CD14-positive monocyte (primary cell): ENCODE measurements at regions not wholly inside any gene's neighbourhood (a gene's known extent, or its start where the extent isn't known, plus 50 kb on each side); places are given as distances from the start of the nearest gene placed in this dataset.

ENCODE experiments used
- DNase-seq, 3 donors: peaks; one replicate each; pipeline ENCODE4 v3.0.0-alpha.2; 2011 to 2022
- H2AFZ ChIP-seq: 2 replicates; pipeline ENCODE4 v1.6.0; 2012; ENCODE audit warnings: mild to moderate bottlenecking, low read depth, low read length, inconsistent platforms; ENCODE audit not compliant: insufficient read depth, poor library complexity, severe bottlenecking
- H3K27ac ChIP-seq, 2 donors: 1 replicate in 1 of 2; 2 replicates in 1 of 2; pipeline ENCODE4 v1.5.1; 2012 to 2013; ENCODE audit warnings: low read length in 2 of 2, control low read depth in 1 of 2, inconsistent platforms in 1 of 2, low read depth in 1 of 2, mild to moderate bottlenecking in 1 of 2
- H3K27me3 ChIP-seq, 2 donors: one replicate each; pipeline versions ENCODE4 v1.6.0 to v1.6.1; 2011 to 2013; ENCODE audit warnings: low read length in 2 of 2; ENCODE audit not compliant: control insufficient read depth in 2 of 2, insufficient read depth in 2 of 2
- H3K36me3 ChIP-seq, 2 donors: replicated peaks in 1 of 2; 1 replicate in 1 of 2; 2 replicates in 1 of 2; pipeline versions ENCODE4 v1.5.1 to v1.6.1; 2012 to 2013; ENCODE audit warnings: low read length in 2 of 2, control low read depth in 1 of 2, inconsistent platforms in 1 of 2, mild to moderate bottlenecking in 1 of 2; ENCODE audit not compliant: insufficient read depth in 2 of 2, control insufficient read depth in 1 of 2
- H3K4me1 ChIP-seq, 2 donors: 1 replicate in 1 of 2; 2 replicates in 1 of 2; pipeline versions ENCODE4 v1.5.1 to v1.6.1; 2012 to 2013; ENCODE audit warnings: low read length in 2 of 2, control low read depth in 1 of 2, inconsistent platforms in 1 of 2, mild to moderate bottlenecking in 1 of 2, moderate library complexity in 1 of 2; ENCODE audit not compliant: insufficient read depth in 2 of 2, control insufficient read depth in 1 of 2
- H3K4me2 ChIP-seq: replicated peaks from 2 replicates; pipeline ENCODE3; 2012; ENCODE audit warnings: low read length, moderate library complexity, mild to moderate bottlenecking; ENCODE audit not compliant: poor library complexity, severe bottlenecking; ENCODE audit errors: extremely low read depth
- H3K4me3 ChIP-seq, 3 experiments: fragments of 200-600 bp in 1 of 3; sonication (generic) in 1 of 3; replicated peaks in 1 of 3; 1 replicate in 2 of 3; 2 replicates in 1 of 3; pipeline ENCODE4 v1.5.1; 2011 to 2013; ENCODE audit warnings: low read length in 3 of 3, mild to moderate bottlenecking in 3 of 3, control low read depth in 2 of 3, low read depth in 2 of 3, inconsistent platforms in 1 of 3, moderate library complexity in 1 of 3
- H3K79me2 ChIP-seq: 2 replicates; pipeline ENCODE4 v1.6.0; 2012; ENCODE audit warnings: mild to moderate bottlenecking, control low read depth, inconsistent platforms, low read length, moderate library complexity; ENCODE audit not compliant: insufficient read depth
- H3K9ac ChIP-seq: 2 replicates; pipeline ENCODE4 v1.6.0; 2017; ENCODE audit warnings: low read length, mild to moderate bottlenecking; ENCODE audit not compliant: insufficient read depth, poor library complexity, severe bottlenecking
- H3K9me3 ChIP-seq, 2 donors: replicated peaks in 1 of 2; 1 replicate in 1 of 2; 2 replicates in 1 of 2; pipeline versions ENCODE4 v1.5.1 to v1.6.1; 2012 to 2013; ENCODE audit warnings: low read length in 2 of 2, control low read depth in 1 of 2; ENCODE audit not compliant: control insufficient read depth in 1 of 2, insufficient read depth in 1 of 2
- H4K20me1 ChIP-seq: 2 replicates; pipeline ENCODE4 v1.6.0; 2012; ENCODE audit warnings: mild to moderate bottlenecking, low read length, control low read depth, moderate library complexity; ENCODE audit not compliant: insufficient read depth
- H3K27ac Mint-ChIP-seq, 7 donors: one replicate each; pipeline ENCODE4 v1.8.0; 2020; ENCODE audit warnings: mild to moderate bottlenecking in 7 of 7, mixed read lengths in 7 of 7, moderate library complexity in 6 of 7, inconsistent platforms in 2 of 7
- H3K27me3 Mint-ChIP-seq, 3 donors: one replicate each; pipeline ENCODE4 v1.8.0; 2021 to 2022; ENCODE audit warnings: low read depth in 3 of 3, mild to moderate bottlenecking in 3 of 3, mixed read lengths in 3 of 3, moderate library complexity in 3 of 3, inconsistent platforms in 1 of 3
- H3K36me3 Mint-ChIP-seq, 2 donors: one replicate each; pipeline ENCODE4 v1.8.0; 2020; ENCODE audit warnings: mixed read lengths in 2 of 2, inconsistent platforms in 1 of 2, mild to moderate bottlenecking in 1 of 2
- H3K4me1 Mint-ChIP-seq: one replicate; pipeline ENCODE4 v1.8.0; 2020; ENCODE audit warnings: mild to moderate bottlenecking, mixed read lengths
- H3K4me3 Mint-ChIP-seq, 2 donors: one replicate each; pipeline ENCODE4 v1.8.0; 2020; ENCODE audit warnings: mild to moderate bottlenecking in 2 of 2, mixed read lengths in 2 of 2, moderate library complexity in 1 of 2
- H3K9me3 Mint-ChIP-seq, 7 donors: one replicate each; pipeline ENCODE4 v1.8.0; 2020 to 2022; ENCODE audit warnings: mixed read lengths in 7 of 7, mild to moderate bottlenecking in 6 of 7, moderate library complexity in 6 of 7, inconsistent platforms in 2 of 7
- CTCF ChIP-seq: fragments of 200-600 bp; IDR thresholded peaks from one replicate; pipeline ENCODE4 v1.8.0; 2022; ENCODE audit warnings: antibody characterized with exemption, mild to moderate bottlenecking
- WGBS: methylation state at CpG from one replicate; pipeline ENCODE4 v1.1.5; 2013; ENCODE audit warnings: missing lambda C conversion rate; ENCODE audit not compliant: insufficient coverage; 5-methylcytosine and 5-hydroxymethylcytosine counted together
- intact Hi-C, 2 donors: fragments of 100-400 bp; cut with micrococcal nuclease; formaldehyde crosslinking; loops; one replicate each; pipeline versions ENCODE4 v1.15.0 to v1.15.1; 2023

GRCh38 chr16:54808890-54809289 is 121.8 kb upstream of the IRX5 start:
- intact Hi-C loops, result no loop called here
- no peak overlapping the region for H3K4me2 ChIP-seq
- H3K4me1 ChIP-seq, result no peaks in the 10 kb centered on the region
- H3K27me3 ChIP-seq, result no peaks in the 10 kb centered on the region
- H3K27me3 Mint-ChIP-seq, result peaks cover 0 to 6% (median 2%) of the 10 kb centered on the region in 3 donors
- H3K79me2 ChIP-seq, result no peaks in the 10 kb centered on the region
- H3K36me3 ChIP-seq, result no peaks in the 10 kb centered on the region
- no peak overlapping the region for H3K9ac ChIP-seq
- H3K27ac ChIP-seq, result no peak overlapping the region
- no peak overlapping the region for H3K27ac Mint-ChIP-seq
- peaks cover 0 to 2% (median 0%) of the 10 kb centered on the region in 7 donors for H3K9me3 Mint-ChIP-seq
- no peaks in the 10 kb centered on the region for H3K4me1 Mint-ChIP-seq
- no peaks in the 10 kb centered on the region for H4K20me1 ChIP-seq
- no peak overlapping the region for H2AFZ ChIP-seq
- no peak for DNase-seq
- no peak overlapping the region for H3K4me3 Mint-ChIP-seq
- H3K36me3 Mint-ChIP-seq, result no peaks in the 10 kb centered on the region
- no peaks in the 10 kb centered on the region for H3K9me3 ChIP-seq
- no peak for TF ChIP-seq CTCF
- no peak overlapping the region for H3K4me3 ChIP-seq

DNA sequence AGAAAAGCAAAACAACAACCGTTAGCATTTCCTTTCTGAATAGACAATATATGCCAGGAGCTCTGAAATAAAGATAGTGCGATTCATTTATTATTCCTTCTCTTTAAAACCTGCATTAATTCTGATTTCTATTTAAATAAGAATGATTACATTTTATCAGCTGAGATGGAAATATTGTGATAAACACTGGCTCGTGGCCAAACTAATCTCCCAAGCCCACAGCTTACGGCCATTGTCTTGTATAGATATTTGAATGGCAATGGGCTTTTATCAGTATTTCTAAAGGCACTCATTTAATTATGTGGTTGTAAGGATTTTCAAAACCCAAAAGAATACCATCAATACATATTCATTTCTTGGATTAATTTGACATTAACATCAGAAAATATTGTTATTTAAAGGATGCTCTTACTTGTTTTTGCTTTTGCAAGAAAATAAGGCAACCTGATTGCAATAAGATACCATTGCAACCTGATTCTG is 123.7 kb upstream of the IRX5 start:
- Histone ChIP-seq H4K20me1 (no peaks in the 10 kb centered on the region), H3K36me3 (no peaks in the 10 kb centered on the region), H3K9me3 (no peaks in the 10 kb centered on the region), H3K9ac (no peak overlapping the region), H3K4me2 (no peak overlapping the region), H3K27me3 (no peaks in the 10 kb centered on the region), H3K4me3 (no peak overlapping the region), H3K79me2 (no peaks in the 10 kb centered on the region), H3K4me1 (no peaks in the 10 kb centered on the region), H3K27ac (no peak overlapping the region), H2AFZ (no peak overlapping the region)
- H3K36me3 Mint-ChIP-seq, result no peaks in the 10 kb centered on the region
- H3K27ac Mint-ChIP-seq, result no peak overlapping the region
- intact Hi-C loops, result no loop called here
- peaks cover 0 to 6% (median 0%) of the 10 kb centered on the region in 7 donors for H3K9me3 Mint-ChIP-seq
- WGBS, result no CpG with 5 or more reads among the region's 4 CpGs
- no peak overlapping the region for H3K4me3 Mint-ChIP-seq
- peaks cover 1 to 2% (median 2%) of the 10 kb centered on the region in 3 donors for H3K27me3 Mint-ChIP-seq
- DNase-seq, result no peak
- H3K4me1 Mint-ChIP-seq, result no peaks in the 10 kb centered on the region
- no peak for TF ChIP-seq CTCF
